GM23338 (cell line): ENCODE measurements at regions not wholly inside any gene's neighbourhood (a gene's known extent, or its start where the extent isn't known, plus 50 kb on each side); places are given as distances from the start of the nearest gene placed in this dataset.

ENCODE experiments used
- ATAC-seq: fragments of 200-7000 bp; cut with Tn5 transposase; 3 replicates; pipeline ENCODE4 v1.9.1; 2020
- DNase-seq: peaks from one replicate; pipeline ENCODE4 v3.0.0-alpha.2; 2015; ENCODE audit warnings: low spot score
- H2AFZ ChIP-seq: fragments of 200-600 bp; sonication (generic); 2 replicates; pipeline ENCODE4 v1.8.0; 2016; ENCODE audit warnings: antibody characterized with exemption, mild to moderate bottlenecking, moderate library complexity
- H3F3A ChIP-seq: fragments of 200-600 bp; sonication (generic); replicated peaks from 2 replicates; pipeline ENCODE4 v1.8.0; 2017; ENCODE audit warnings: antibody characterized with exemption, mixed run types, low read depth
- H3K27ac ChIP-seq: fragments of 200-600 bp; sonication (generic); 2 replicates; pipeline ENCODE4 v1.6.1; 2016; ENCODE audit warnings: low read depth
- H3K27me3 ChIP-seq: fragments of 200-600 bp; sonication (generic); 2 replicates; pipeline ENCODE4 v1.8.0; 2016; ENCODE audit warnings: mild to moderate bottlenecking, mixed run types, moderate library complexity; ENCODE audit not compliant: insufficient read depth
- H3K36me3 ChIP-seq: fragments of 200-600 bp; sonication (generic); 2 replicates; pipeline ENCODE4 v1.8.0; 2016; ENCODE audit warnings: mild to moderate bottlenecking; ENCODE audit not compliant: insufficient read depth
- H3K4me1 ChIP-seq: fragments of 200-600 bp; sonication (generic); 2 replicates; pipeline ENCODE4 v1.8.0; 2016; ENCODE audit warnings: mild to moderate bottlenecking, moderate library complexity; ENCODE audit not compliant: insufficient read depth
- H3K4me2 ChIP-seq: fragments of 200-600 bp; sonication (generic); 2 replicates; pipeline ENCODE4 v1.7.1; 2017; ENCODE audit warnings: mixed run types
- H3K4me3 ChIP-seq: fragments of 200-600 bp; sonication (generic); 2 replicates; pipeline ENCODE4 v1.6.1; 2016; ENCODE audit warnings: mixed run types
- H3K79me2 ChIP-seq: fragments of 200-600 bp; sonication (generic); replicated peaks from 2 replicates; pipeline ENCODE4 v1.8.0; 2017; ENCODE audit warnings: mild to moderate bottlenecking; ENCODE audit not compliant: insufficient read depth
- H3K9me2 ChIP-seq: fragments of 200-600 bp; sonication (generic); 2 replicates; pipeline ENCODE4 v1.8.0; 2017; ENCODE audit not compliant: insufficient read depth
- H4K20me1 ChIP-seq: fragments of 200-600 bp; sonication (generic); replicated peaks from 2 replicates; pipeline ENCODE4 v1.8.0; 2017; ENCODE audit warnings: mild to moderate bottlenecking; ENCODE audit not compliant: insufficient read depth
- H3K27ac Mint-ChIP-seq: 2 replicates; pipeline ENCODE4 v1.8.0; 2020; ENCODE audit warnings: inconsistent platforms, mild to moderate bottlenecking, moderate library complexity, mixed read lengths
- H3K27me3 Mint-ChIP-seq: 3 replicates; pipeline ENCODE4 v1.8.0; 2022; ENCODE audit warnings: low read depth, mild to moderate bottlenecking, moderate library complexity, mixed read lengths, inconsistent platforms; ENCODE audit not compliant: insufficient read depth, poor library complexity
- H3K36me3 Mint-ChIP-seq: 3 replicates; pipeline ENCODE4 v1.8.0; 2021; ENCODE audit warnings: low read depth, mild to moderate bottlenecking, inconsistent platforms, moderate library complexity, mixed read lengths
- H3K4me1 Mint-ChIP-seq: 3 replicates; pipeline ENCODE4 v1.8.0; 2020; ENCODE audit warnings: mild to moderate bottlenecking, inconsistent platforms, mixed read lengths
- H3K4me3 Mint-ChIP-seq: 3 replicates; pipeline ENCODE4 v1.8.0; 2021; ENCODE audit warnings: moderate library complexity, mild to moderate bottlenecking, inconsistent platforms, mixed read lengths
- H3K9me3 Mint-ChIP-seq: 3 replicates; pipeline ENCODE4 v1.8.0; 2020; ENCODE audit warnings: moderate library complexity, mild to moderate bottlenecking, inconsistent platforms, mixed read lengths
- CTCF ChIP-seq, 2 experiments: fragments of 200-600 bp in 1 of 2; sonication (generic) in 1 of 2; conservative IDR thresholded peaks; 2 replicates each; pipeline versions ENCODE4 v1.5.1 to v1.6.1; 2016 to 2017; ENCODE audit warnings: antibody characterized with exemption in 2 of 2, low read depth in 2 of 2, mild to moderate bottlenecking in 2 of 2, moderate library complexity in 1 of 2
- ETS1 ChIP-seq: IDR thresholded peaks from 2 replicates; pipeline ENCODE4 v1.6.1; 2016; ENCODE audit warnings: antibody characterized with exemption
- EZH2 ChIP-seq: fragments of 200-600 bp; sonication (generic); IDR thresholded peaks from one replicate; pipeline ENCODE4 v1.8.0; 2017; ENCODE audit warnings: antibody characterized with exemption, mild to moderate bottlenecking, low read depth; ENCODE audit not compliant: unreplicated experiment
- NANOG ChIP-seq: IDR thresholded peaks from 2 replicates; pipeline ENCODE4 v1.6.1; 2016; ENCODE audit warnings: antibody characterized with exemption, borderline replicate concordance
- POLR2AphosphoS5 ChIP-seq: IDR thresholded peaks from 2 replicates; pipeline ENCODE4 v1.6.1; 2016; ENCODE audit warnings: antibody characterized with exemption, low read depth
- ZNF114 ChIP-seq: fragments of 250-450 bp; sonication (Bioruptor Pico); IDR thresholded peaks from 2 replicates; pipeline ENCODE4 v1.5.0; 2020; ENCODE audit warnings: mild to moderate bottlenecking, moderate library complexity

GRCh38 chr1:116855773-116856201 is 53.9 kb upstream of the PTGFRN start (continued):
- TF ChIP-seq ETS1 (no peak), POLR2AphosphoS5 (no peak), EZH2 (no peak)

- Histone ChIP-seq H4K20me1 (no peaks in the 10 kb centered on the region), H3K36me3 (no peaks in the 10 kb centered on the region), H3K4me1 (peaks cover 63% of the 10 kb centered on the region), H3K4me2 (0 out of 2 replicates have a peak overlapping the region, but pooled peaks have one; percentile 67), H3K27ac (no peak overlapping the region), H3K4me3 (no peak overlapping the region), H2AFZ (peak overlapping the region; percentile 16; the same call in 1 of the 2 replicates), H3K79me2 (no peaks in the 10 kb centered on the region), H3K9me2 (peaks cover 3% of the 10 kb centered on the region; the same call in 1 of the 2 replicates), H3F3A (0 out of 2 replicates have a peak, but pooled peaks cover 3% of the 10 kb centered on the region), H3K27me3 (no peaks in the 10 kb centered on the region)
- H3K9me3 Mint-ChIP-seq = no peaks in the 10 kb centered on the region
- no peak for DNase-seq
- H3K36me3 Mint-ChIP-seq = 0 out of 3 replicates have a peak, but pooled peaks cover 4% of the 10 kb centered on the region
- TF ChIP-seq NANOG (no peak), ZNF114 (no peak), POLR2AphosphoS5 (no peak), ETS1 (no peak), CTCF (conservative IDR thresholded peaks at IDR 0.05; ENCODE audit: low read depth in 2 of 2) (no peak), EZH2 (no peak)
- no peak overlapping the region for H3K4me3 Mint-ChIP-seq
- H3K4me1 Mint-ChIP-seq = peaks cover 66% of the 10 kb centered on the region
- H3K27me3 Mint-ChIP-seq = no peaks in the 10 kb centered on the region
- ATAC-seq = no peak
- H3K27ac Mint-ChIP-seq = no peak overlapping the region
These were observed 53.4 kb upstream of the PTGFRN start for GRCh38 chr1:116856312-116856711.

GRCh38 chr1:116857092-116857491 is 52.6 kb upstream of the PTGFRN start:
- Histone ChIP-seq H3K79me2 (no peaks in the 10 kb centered on the region), H4K20me1 (no peaks in the 10 kb centered on the region), H3F3A (0 out of 2 replicates have a peak, but pooled peaks cover 3% of the 10 kb centered on the region), H3K4me3 (no peak overlapping the region), H3K4me1 (peaks cover 61% of the 10 kb centered on the region), H3K36me3 (no peaks in the 10 kb centered on the region), H3K27me3 (no peaks in the 10 kb centered on the region), H3K27ac (no peak overlapping the region), H3K9me2 (peaks cover 3% of the 10 kb centered on the region; the same call in 1 of the 2 replicates), H2AFZ (no peak overlapping the region), H3K4me2 (no peak overlapping the region)
- no peaks in the 10 kb centered on the region for H3K27me3 Mint-ChIP-seq
- ATAC-seq = no peak
- no peak for DNase-seq
- peaks cover 61% of the 10 kb centered on the region for H3K4me1 Mint-ChIP-seq
- no peaks in the 10 kb centered on the region for H3K9me3 Mint-ChIP-seq
- H3K4me3 Mint-ChIP-seq = no peak overlapping the region
- peak overlapping the region; percentile 12; the same call in 1 of the 2 replicates for H3K27ac Mint-ChIP-seq
- 0 out of 3 replicates have a peak, but pooled peaks cover 4% of the 10 kb centered on the region for H3K36me3 Mint-ChIP-seq
- TF ChIP-seq CTCF (conservative IDR thresholded peaks at IDR 0.05; ENCODE audit: low read depth in 2 of 2) (no peak), EZH2 (no peak)
